Non-pigmented ciliary epithelial cell (primary cell): ENCODE measurements at regions not wholly inside any gene's neighbourhood (a gene's known extent, or its start where the extent isn't known, plus 50 kb on each side); places are given as distances from the start of the nearest gene placed in this dataset.

Experiments
- DNase-seq: peaks from one replicate; pipeline ENCODE4 v3.0.0-alpha.2; 2010; ENCODE audit warnings: low read depth

DNA sequence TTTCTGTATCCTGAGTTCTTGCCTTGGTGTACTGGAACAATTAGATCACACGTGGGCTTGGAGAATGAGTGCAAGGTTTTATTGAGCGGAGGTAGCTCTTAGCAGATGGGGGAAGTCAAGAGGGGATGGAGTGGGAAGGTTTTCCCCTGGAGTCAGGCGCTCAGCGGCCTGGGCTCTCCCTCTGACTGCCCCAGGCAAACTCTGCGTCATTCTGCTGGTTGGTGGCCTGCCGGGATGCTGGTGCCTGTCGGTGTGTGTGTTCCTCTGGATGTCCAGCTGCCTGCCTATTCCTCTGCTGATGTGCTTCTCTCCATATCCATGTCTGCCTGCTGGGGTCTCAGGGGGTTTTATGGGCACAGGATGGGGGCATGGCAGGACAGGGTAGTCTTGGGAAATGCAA, 111.0 kb downstream of the TRIB2 start:
- no peak for DNase-seq

GRCh38 chr2:12828980-12829379, 112.2 kb downstream of the TRIB2 start:
- no peak for DNase-seq

- no peak for DNase-seq
Observed at GRCh38 chr2:12831016-12831415, 114.3 kb downstream of the TRIB2 start.

DNA sequence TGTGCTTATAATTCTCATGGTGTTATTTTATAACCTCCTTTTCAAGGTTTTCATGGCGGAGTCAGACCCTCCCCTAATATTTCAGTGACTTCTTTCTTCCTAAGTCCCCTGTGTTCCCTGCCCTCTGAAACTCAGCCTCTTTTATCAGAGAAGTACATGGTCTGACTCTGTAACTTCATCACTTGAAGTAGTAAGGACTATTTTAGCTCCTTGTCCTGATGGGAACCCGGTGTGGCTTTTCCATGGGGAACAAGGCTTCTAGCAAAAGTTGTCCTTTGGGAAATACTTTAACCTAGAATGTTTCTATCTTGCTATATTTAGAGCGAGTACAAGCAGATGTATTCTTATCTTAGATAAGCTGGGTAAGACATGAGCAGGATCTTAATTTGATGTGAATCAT, 117.5 kb downstream of the TRIB2 start:
- DNase-seq: no peak

DNA sequence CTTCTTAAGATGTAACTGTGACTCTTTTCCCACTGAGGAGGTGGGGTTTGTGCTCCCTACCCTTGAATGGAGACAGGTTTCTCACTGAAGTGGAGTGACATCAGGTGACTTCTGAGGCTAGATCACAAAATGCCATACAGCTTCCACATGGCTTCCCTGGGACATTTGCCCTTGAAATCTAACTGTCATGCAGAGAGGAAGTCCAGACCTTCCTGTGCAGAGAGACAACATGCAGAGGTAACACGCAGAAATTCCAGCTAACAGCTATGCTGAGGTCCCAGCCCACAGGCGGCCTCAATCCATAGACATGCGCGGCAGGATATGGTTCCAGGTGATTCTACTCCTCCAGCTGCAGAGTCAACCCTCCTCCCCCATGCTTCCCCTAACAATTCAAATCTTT, 119.0 kb downstream of the TRIB2 start:
- DNase-seq: no peak

DNA sequence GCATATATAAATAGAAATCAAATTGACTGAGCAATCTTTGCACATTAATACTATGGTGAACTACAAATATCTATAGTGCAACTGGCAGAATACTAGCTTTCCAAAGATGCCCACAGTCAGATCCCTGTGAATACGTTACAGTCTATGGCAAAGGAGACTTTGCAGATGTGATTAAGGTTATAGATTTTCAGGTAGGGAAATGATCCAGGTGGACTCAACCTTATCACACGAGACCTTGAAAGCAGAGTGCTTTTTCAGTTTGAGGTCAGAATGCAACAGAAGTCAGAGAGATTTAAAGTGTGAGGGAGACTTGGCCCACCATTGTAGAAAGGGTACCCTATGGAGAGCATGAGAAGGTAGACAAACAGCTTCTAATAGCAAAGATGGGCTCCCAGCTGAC, 122.6 kb downstream of the TRIB2 start:
- DNase-seq: no peak

DNA sequence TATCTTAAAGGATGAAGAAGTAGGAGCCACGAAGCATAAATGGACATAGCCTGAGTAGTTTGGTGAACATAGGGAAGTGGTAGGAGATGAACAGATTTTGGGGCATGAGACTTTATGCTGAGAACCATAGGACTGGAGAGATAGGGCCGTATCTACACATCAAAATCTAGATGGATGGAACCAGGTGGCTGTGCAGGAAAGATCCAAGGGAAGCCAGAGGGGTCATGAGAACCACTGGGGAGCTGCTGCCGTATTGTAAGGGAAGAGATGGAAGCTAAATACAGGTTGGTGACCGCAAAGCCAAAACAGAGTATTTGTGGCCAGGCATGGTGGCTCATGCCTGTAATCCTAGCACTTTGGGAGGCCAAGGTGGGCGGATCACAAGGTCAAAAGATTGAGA, 124.3 kb downstream of the TRIB2 start:
- no peak for DNase-seq

GRCh38 chr2:12842917-12843316, 126.2 kb downstream of the TRIB2 start:
- DNase-seq: no peak

GRCh38 chr2:12844511-12844910, 127.8 kb downstream of the TRIB2 start:
- no peak for DNase-seq

- no peak for DNase-seq
Observed at GRCh38 chr2:12847694-12848575, 131.2 kb downstream of the TRIB2 start.

- DNase-seq: no peak
Observed at GRCh38 chr2:12852135-12852534, 135.4 kb downstream of the TRIB2 start.

DNA sequence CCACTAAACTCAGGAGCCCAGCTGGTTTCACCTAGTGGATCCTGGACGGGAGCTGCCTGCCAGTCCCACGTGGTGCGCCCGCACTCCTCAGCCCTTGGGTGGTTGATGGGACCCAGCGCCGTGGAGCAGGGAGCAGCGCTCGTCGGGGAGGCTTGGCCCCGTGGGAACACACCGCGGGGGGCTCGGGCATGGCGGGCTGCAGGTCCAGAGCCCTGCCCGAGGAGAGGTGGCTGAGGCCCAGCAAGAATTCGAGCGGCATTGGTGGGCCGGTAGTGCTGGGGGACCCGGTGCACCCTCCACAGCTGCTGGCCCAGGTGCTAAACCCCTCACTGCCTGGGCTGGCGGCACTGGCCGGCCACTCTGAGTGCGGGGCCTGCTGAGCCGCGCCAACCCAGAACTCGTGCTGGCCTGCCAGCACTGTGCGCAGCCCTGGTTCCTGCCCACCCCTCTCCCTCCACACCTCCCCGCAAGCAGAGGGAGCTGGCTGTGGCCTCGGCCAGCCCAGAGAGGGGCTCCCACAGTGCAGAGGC, 137.3 kb downstream of the TRIB2 start:
- no peak for DNase-seq

DNA sequence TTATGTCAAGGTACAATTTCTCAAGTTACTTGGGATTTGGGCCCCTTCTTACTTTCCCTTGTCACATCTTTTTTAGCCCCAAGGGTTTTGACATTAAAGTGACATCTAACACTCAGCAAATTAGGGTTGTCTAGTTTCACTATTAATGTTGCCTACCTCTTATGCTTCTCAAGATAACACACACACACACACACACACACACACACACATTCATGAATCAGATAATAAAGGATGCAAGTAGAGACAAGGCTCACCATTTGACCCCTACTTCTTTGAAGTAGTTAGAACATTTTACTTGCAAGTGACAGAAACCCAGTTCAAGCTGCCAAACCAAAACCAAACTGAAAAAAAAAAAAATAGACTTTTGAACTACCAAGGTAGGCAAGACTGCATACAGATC, 138.8 kb downstream of the TRIB2 start:
- DNase-seq: no peak

GRCh38 chr2:12856934-12857601, 140.3 kb downstream of the TRIB2 start:
- peak; percentile 60 for DNase-seq

GRCh38 chr2:12857891-12858290, 141.2 kb downstream of the TRIB2 start:
- no peak for DNase-seq

DNA sequence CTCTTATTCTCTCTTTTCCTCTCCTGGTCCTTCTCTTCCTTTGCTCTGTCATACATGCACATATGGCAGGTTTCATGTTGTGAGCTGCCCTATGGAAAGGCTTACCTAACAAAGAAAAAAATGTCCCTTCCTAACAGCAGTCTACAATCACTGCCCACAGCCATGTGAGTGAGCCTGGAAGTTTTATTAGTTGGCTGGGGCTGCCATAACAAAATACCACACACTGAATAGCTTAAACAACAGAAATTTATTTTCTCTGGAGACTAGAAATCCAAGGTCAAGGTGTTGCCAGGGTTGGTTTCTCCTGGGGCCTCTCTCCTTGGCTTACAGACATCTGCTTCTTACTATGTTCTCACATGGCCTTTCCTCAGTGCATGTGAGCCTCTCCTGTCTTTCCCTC, 142.1 kb downstream of the TRIB2 start:
- DNase-seq: no peak

DNA sequence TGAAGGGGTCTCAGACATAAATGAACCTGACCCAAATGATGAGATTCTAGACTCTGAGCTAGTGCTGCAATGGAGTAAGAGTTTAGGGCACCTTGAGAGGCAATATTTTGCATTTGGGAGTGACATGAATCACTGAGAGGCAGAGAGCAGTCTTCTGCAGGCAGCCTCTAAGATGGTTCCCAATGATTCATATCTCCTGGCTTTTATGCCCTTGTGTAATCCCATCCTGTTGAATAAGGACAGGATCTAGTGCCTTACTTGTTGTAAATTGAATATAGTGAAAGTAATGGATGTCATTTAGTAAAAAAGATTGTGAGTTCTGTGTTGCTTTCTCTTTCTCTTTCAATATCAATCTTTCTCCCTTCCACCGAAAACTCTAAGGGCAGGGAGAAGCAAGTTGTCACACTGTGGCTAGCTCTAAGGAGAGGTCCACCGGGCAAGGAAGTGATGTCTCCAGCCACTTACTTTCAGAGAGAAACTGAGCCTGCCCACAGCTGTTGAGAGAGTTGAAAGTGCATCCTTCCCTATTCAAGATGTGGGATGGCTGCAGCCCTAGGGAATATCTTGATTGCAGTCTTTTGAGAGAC, 144.7 kb downstream of the TRIB2 start:
- DNase-seq: peak; percentile 37

DNA sequence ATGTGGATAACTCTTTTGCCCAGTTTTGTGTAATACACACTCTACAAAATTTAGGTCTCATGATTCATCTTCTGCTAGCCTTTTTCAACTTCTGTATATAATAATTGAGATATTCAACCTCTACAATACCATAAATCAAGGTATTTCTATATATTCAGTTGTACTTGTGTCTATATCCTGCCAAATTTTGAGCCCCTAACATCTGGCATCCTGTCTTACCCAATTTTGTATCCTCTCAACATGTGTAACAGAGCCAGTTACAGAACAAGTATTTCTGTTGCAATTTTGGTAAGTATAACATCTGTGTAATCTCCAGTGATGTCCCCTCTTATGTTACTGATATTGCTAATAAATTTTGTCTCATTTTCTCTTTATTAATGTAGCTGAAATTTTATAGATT, 145.8 kb downstream of the TRIB2 start:
- no peak for DNase-seq

- no peak for DNase-seq
Observed at GRCh38 chr2:12863937-12864336, 147.2 kb downstream of the TRIB2 start.

- DNase-seq: no peak
Observed at GRCh38 chr2:12867631-12868287, 151.0 kb downstream of the TRIB2 start.

DNA sequence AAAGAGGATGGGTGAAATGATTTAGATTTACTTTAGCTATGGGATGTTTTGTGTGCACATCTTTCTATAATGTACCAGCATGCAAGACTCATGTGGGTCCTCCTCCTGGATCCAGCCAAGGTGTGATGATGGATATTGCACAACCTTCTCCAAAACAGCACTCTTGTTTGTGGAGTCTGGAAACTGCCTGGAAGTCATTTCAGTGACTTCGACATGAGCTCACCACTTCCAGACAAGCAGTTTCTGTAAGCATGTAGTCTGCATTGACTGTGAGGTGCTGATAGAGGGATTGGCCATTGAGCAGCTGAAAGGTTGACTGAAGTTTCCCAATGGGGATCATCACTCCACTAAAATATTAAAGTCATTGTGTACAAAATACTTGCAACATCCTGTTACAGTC, 154.0 kb downstream of the TRIB2 start:
- no peak for DNase-seq

DNA sequence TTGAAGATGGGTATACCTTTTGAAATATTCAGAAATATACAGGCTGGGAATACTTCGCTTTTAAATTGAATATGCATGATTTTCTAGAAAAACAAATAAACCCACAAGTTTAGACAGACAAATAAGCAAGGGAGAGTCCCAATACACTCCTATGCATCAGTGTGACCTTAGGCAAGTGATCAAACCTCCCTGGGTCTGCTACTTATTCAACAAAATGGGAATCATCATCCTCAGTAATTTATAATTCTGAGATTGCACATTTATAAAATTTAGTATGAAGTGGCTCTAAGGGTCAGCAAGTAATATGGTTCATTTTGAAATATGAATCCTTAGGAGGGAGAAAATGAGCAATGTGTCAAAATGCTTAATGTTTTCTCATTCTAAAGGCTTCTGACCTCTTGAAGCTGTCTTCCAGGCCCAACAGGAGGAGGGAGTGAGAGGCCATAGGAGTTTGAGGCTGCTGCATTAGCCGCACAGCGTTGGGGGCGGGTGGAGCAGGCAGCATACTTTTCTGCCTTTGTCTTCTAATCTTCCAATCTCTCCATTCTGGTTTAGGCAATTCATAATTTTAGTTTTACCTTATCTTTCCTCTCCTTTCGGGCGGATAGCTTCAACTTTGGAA, 155.1 kb downstream of the TRIB2 start:
- no peak for DNase-seq
